Stimulated activated CD4-positive, alpha-beta T cell treated with anti-CD3 and anti-CD28 coated beads, TNF-alpha, amount 100 ng/mL, for 48 hours (primary cell): ENCODE measurements at regions not wholly inside any gene's neighbourhood (a gene's known extent, or its start where the extent isn't known, plus 50 kb on each side); places are given as distances from the start of the nearest gene placed in this dataset.

Source experiments
- DNase-seq, 3 donors: peaks; one replicate each; pipeline ENCODE4 v3.0.0-alpha.2; 2020; ENCODE audit warnings: low read depth in 3 of 3

DNA sequence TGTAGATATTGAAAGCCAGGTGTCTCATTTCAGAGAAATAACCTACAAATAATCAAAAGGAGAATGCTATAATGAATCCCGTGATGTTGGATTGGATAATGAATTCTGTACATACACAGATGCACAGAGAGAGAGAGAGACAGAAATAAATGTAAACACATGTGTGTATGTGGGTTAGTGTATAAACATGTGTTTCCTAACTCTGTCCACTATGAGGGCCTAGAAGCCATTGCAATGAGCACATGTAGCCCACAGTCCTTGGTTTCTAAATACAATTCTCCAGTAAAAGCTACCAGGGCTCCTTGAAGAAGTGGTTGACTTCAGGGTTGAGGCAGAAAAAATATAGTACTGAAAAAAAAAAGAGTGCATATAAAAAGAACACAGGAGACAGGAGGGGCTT lies 109.5 kb downstream of the INHBB start:
- no peak for DNase-seq

GRCh38 chr2:120456867-120457266 lies 110.9 kb downstream of the INHBB start:
- no peak for DNase-seq

DNA sequence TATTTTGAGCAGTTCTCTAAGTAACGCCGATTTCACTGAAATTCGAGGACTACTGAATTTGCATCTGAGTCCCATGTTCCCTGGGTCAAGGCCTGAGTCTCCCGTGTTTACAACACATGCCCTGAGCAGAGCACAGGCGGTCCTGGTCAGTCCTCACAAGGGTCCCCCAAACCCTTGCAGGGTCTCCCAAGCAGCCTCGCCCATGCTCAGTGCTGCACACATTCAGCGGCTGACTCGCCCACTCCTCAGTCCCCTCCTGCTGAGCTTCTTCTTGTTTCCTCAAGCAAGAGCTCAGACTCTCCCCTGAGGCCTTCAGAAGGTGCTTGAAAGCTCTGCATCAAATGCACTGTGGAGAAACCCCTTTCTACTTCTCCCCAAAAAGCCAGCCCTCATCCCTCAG lies 114.6 kb downstream of the INHBB start:
- no peak for DNase-seq

GRCh38 chr2:120461092-120461491 lies 115.2 kb downstream of the INHBB start:
- DNase-seq = no peak

DNA sequence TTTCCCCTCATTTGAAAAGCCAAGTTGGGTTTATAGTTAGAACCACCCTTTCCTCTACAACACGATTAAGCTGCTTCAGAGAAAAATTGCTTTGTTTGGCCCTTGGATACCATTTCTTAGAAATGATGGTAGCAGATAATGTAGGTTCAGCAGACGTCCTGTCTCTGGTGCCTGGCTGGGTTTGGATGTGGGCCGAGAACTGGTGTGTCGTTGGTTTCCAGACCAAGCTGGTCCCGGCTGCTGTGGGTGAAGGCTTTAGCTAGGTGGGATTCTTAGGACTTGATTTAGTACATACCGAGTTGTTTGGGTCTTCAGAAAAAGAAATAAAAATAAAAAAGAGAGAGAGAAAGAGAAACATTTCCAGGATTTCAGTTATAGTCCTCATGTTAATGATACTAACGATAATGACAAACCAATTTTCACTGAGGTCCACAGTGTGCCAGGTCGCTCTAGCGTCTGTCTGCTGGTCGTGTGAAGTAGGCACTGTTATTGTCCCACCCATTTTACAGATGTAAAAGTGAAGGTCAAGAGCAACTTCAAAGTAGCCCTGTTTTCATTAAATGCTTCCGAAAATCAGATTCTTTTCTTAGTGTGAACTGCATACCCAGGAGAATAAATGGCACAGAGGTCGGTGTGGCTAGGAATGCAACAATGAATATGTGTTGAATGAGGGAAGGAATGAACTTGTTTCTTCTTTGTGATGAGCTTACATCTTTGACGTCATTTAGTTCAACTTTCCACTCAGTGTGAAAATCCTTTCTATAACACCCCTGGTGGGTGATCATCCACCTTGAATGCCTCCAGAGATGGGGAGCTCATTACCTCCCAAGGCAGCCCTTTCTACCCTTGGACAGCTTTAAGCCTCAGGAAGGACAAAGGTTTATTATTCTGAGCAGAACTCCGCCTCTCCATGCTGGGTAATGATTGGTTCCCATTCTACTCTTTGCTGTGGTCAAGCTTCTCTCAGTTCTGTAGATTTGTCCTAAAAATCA lies 115.9 kb downstream of the INHBB start:
- DNase-seq = no peak

GRCh38 chr2:120463527-120463926 lies 117.6 kb downstream of the INHBB start:
- DNase-seq = no peak

GRCh38 chr2:120463996-120464395 lies 118.1 kb downstream of the INHBB start:
- DNase-seq = no peak

GRCh38 chr2:120464448-120464931 lies 118.6 kb downstream of the INHBB start:
- DNase-seq = no peak

GRCh38 chr2:120465012-120465700 lies 119.2 kb downstream of the INHBB start:
- DNase-seq = no peak

- DNase-seq = no peak
These were observed 119.7 kb downstream of the INHBB start for GRCh38 chr2:120465701-120465988.

- DNase-seq = no peak
These were observed 120.2 kb downstream of the INHBB start for GRCh38 chr2:120465989-120466703.

DNA sequence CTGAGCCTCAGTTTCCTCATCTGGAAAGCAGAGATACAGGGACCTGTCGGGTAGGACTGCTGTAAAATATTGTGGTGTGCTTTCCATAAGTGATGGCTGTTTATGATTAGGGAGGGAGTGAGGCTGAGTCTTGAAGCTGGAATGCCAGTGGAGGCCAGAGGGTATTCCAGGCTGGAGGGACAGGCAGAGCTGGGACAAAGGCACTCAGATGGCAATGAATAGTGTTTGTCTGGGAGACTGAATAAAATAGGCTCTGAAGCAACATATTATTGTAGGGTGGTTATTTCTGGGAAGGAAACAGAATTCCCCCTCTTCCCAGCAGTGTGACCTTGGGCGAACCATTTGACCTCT lies 120.7 kb downstream of the INHBB start:
- no peak for DNase-seq

- DNase-seq = no peak
These were observed 122.2 kb downstream of the INHBB start for GRCh38 chr2:120468136-120468535.

- DNase-seq = no peak
These were observed 123.5 kb downstream of the INHBB start for GRCh38 chr2:120469426-120469825.

GRCh38 chr2:120470041-120470965 lies 124.4 kb downstream of the INHBB start:
- DNase-seq = no peak

GRCh38 chr2:120471166-120471565 lies 125.2 kb downstream of the INHBB start:
- no peak for DNase-seq

DNA sequence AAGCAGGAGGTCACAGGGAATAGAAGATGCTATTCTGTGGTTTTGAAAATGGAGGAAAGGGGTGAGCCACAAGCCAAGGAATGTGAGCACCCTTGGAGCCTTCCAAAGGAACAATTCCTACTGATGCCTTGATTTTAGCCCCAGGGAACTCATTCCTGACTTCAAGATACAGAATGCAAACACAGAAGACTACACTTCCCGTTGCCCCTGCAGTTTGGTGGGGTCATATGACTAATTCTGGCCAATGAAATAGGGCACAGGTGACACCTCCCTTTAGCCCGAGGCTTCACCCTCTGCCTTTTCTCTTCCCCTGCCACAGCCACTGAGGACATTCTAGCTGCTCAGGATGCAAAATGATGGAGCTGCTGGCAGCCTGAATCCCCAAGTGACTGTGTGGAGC lies 126.1 kb downstream of the INHBB start:
- DNase-seq = no peak

DNA sequence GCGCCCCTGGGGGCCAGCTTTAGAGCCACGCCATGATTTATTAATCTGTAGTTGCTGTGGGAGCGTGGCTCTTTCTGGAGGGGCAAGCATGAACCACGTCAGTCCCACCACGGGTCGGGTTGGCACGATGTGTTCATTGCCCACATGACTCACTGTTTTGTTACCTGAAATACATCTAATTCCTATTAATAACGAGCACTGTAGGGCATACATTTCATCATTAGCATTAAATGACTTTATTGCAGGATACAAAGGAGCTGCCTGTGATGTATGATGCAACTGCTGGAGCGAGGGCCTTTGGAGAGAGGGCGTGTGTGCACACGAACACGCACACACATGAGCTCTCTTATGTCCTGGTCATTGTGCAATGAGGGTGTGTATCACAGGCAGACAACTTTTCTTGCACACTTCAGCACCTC lies 127.0 kb downstream of the INHBB start:
- DNase-seq = no peak

- DNase-seq = no peak
These were observed 127.8 kb downstream of the INHBB start for GRCh38 chr2:120473522-120474271.

DNA sequence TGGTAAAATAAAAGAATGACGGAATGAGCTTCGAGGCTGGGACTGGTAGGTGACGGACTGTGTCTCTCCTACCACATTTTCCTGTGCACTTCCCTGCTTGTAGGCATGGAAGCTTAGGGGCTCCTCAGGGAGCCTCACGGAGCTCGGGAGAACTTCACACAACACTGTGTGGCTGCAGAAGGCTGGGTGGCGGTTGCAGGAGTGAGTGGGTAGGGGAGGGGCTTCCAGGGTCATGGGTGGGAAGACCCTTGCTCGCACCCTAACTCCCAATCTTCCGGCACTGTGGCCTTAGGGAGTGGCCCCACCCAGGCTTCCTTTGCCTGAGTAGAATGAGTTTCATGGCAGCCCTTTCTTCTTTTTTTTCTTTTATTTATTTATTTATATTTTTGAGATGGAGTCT lies 128.6 kb downstream of the INHBB start:
- no peak for DNase-seq

DNA sequence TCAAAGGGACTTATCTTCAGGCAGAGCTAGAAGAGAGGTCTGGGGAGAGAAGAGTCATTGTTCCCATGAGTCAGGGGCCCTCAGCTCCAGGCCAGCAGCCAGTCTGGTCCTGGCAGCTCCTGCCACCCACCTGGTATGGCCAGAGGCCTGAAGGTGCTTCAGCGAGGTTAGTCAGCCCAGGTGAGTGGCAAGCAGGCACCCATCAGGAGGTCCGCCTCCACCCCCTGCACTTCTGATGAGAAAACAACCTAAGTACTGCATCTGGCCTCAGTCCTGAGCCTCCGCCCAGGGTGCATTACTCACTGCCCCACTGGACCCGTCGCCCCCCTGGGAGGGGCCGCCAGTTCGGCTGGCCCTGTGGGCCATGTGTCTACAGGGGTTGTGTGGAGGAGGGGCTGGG lies 130.2 kb downstream of the INHBB start:
- DNase-seq = no peak
